ENCODE measurements at regions not wholly inside any gene's neighbourhood (a gene's known extent, or its start where the extent isn't known, plus 50 kb on each side); places are given as distances from the start of the nearest gene placed in this dataset.

DNA sequence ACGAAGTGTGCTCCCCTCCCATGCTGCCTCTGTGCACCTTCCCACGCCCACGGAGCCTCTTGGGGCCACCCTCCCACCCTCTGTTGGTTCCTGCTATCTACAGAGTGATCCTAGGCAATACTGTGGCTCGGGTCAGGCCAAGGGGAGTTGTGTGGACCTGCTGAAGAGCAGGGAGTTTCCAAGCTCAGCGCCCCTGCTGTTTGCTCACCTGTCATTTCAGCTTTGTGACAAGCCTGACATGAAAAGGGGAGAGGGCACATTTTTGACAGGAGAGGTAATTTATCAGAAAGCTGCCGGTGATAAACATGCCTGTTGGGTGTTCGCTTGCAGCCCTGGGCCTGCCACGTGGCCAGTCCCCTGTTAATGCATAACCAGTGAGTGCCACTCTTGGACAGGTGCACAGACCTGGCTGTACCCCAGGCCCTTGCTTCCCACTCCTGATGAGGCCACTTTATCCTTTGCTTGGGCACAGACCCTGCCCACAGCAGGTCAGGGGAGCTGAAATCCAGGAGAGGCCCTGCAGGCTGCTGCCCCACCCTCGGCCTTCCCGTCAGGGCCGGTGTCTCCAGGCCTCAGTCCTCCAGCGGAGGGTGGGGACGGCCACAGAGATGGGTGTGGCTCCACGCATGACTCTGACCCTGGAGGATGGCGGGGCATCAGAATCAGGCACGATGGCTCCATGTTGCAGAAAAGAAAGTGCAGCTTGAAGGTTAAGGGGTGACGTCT, 201.5 kb upstream of the GPR12 start:
- TF ChIP-seq, protein P1, sequence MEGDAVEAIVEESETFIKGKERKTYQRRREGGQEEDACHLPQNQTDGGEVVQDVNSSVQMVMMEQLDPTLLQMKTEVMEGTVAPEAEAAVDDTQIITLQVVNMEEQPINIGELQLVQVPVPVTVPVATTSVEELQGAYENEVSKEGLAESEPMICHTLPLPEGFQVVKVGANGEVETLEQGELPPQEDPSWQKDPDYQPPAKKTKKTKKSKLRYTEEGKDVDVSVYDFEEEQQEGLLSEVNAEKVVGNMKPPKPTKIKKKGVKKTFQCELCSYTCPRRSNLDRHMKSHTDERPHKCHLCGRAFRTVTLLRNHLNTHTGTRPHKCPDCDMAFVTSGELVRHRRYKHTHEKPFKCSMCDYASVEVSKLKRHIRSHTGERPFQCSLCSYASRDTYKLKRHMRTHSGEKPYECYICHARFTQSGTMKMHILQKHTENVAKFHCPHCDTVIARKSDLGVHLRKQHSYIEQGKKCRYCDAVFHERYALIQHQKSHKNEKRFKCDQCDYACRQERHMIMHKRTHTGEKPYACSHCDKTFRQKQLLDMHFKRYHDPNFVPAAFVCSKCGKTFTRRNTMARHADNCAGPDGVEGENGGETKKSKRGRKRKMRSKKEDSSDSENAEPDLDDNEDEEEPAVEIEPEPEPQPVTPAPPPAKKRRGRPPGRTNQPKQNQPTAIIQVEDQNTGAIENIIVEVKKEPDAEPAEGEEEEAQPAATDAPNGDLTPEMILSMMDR (IDR thresholded peaks at IDR 0.05), result no peak
- TF ChIP-seq POLR2AphosphoS5 (IDR thresholded peaks at IDR 0.05) (no peak), POLR2A (IDR thresholded peaks at IDR 0.05) (no peak), EP300 (IDR thresholded peaks at IDR 0.05) (no peak)

Measured in gastroesophageal sphincter (tissue), 3 donors.